Loucy (cell line): ENCODE measurements at regions not wholly inside any gene's neighbourhood (a gene's known extent, or its start where the extent isn't known, plus 50 kb on each side); places are given as distances from the start of the nearest gene placed in this dataset.

Experiments used
- CTCF ChIP-seq: fragments of 200-600 bp; sonication (generic); conservative IDR thresholded peaks from 2 replicates; pipeline ENCODE4 v1.5.1; 2014; ENCODE audit warnings: mild to moderate bottlenecking, antibody characterized with exemption, low read length
- EZH2phosphoT487 ChIP-seq: fragments of 200-600 bp; IDR thresholded peaks from 2 replicates; pipeline ENCODE4 v1.6.1; 2018; ENCODE audit warnings: antibody characterized with exemption, mild to moderate bottlenecking, moderate library complexity, borderline replicate concordance

GRCh38 chrX:137305404-137305803 lies 260.5 kb upstream of the ZIC3 start:
- TF ChIP-seq CTCF (no peak), EZH2phosphoT487 (no peak)
